Neural cell (in vitro differentiated cells): ENCODE measurements at regions not wholly inside any gene's neighbourhood (a gene's known extent, or its start where the extent isn't known, plus 50 kb on each side); places are given as distances from the start of the nearest gene placed in this dataset.

Experiments
- H2AFZ ChIP-seq: fragments of 200-600, 300-800 bp; sonication (generic), shearing (Covaris generic); 2 replicates; pipeline ENCODE4 v1.6.0; 2014; ENCODE audit warnings: low read depth, mild to moderate bottlenecking, antibody characterized with exemption, low read length, moderate library complexity
- H3F3A ChIP-seq: fragments of 200-600 bp; shearing (Covaris generic); 2 replicates; pipeline ENCODE4 v1.6.1; 2016; ENCODE audit warnings: mild to moderate bottlenecking, moderate library complexity, mixed read lengths, antibody characterized with exemption, low read length; ENCODE audit not compliant: insufficient read depth, poor library complexity, severe bottlenecking
- H3K27ac ChIP-seq: fragments of 200-600, 300-800 bp; sonication (generic), shearing (Covaris generic); 2 replicates; pipeline ENCODE4 v1.5.1; 2014; ENCODE audit warnings: mild to moderate bottlenecking, low read length, moderate library complexity
- H3K27me3 ChIP-seq: fragments of 300-800, 200-600 bp; sonication (generic), shearing (Covaris generic); 2 replicates; pipeline ENCODE4 v1.6.0; 2014; ENCODE audit warnings: mild to moderate bottlenecking, low read depth, low read length, moderate library complexity; ENCODE audit not compliant: insufficient read depth
- H3K36me3 ChIP-seq: fragments of 300-800, 200-600 bp; sonication (generic), shearing (Covaris generic); 2 replicates; pipeline ENCODE4 v1.5.1; 2014; ENCODE audit warnings: mild to moderate bottlenecking, antibody characterized with exemption, low read length, moderate library complexity; ENCODE audit not compliant: insufficient read depth
- H3K4me2 ChIP-seq: fragments of 300-800, 200-600 bp; sonication (generic), shearing (Covaris generic); 2 replicates; pipeline ENCODE4 v1.6.0; 2014; ENCODE audit warnings: mild to moderate bottlenecking, low read length
- H3K4me3 ChIP-seq: fragments of 300-800, 200-600 bp; sonication (generic), shearing (Covaris generic); 2 replicates; pipeline ENCODE4 v1.5.1; 2014; ENCODE audit warnings: mild to moderate bottlenecking, low read length, moderate library complexity
- H3K79me2 ChIP-seq: fragments of 200-600 bp; shearing (Covaris generic); replicated peaks from 2 replicates; pipeline ENCODE4 v1.6.0; 2014; ENCODE audit warnings: mild to moderate bottlenecking, low read length, moderate library complexity; ENCODE audit not compliant: insufficient read depth
- H3K9ac ChIP-seq: fragments of 300-800, 200-600 bp; sonication (generic), shearing (Covaris generic); 2 replicates; pipeline ENCODE4 v1.6.1; 2016; ENCODE audit warnings: mild to moderate bottlenecking, low read length, mixed read lengths
- H3K9me2 ChIP-seq: fragments of 200-600 bp; shearing (Covaris generic); 2 replicates; pipeline ENCODE4 v1.6.1; 2016; ENCODE audit warnings: mild to moderate bottlenecking, low read length, mixed read lengths; ENCODE audit not compliant: insufficient read depth
- H3K9me3 ChIP-seq: fragments of 200-600, 300-800 bp; sonication (generic), shearing (Covaris generic); 2 replicates; pipeline ENCODE4 v1.6.1; 2016; ENCODE audit warnings: mild to moderate bottlenecking, mixed run types, low read length, moderate library complexity, mixed read lengths
- H4K20me1 ChIP-seq: fragments of 200-600 bp; shearing (Covaris generic); 2 replicates; pipeline ENCODE4 v1.6.1; 2016; ENCODE audit warnings: mild to moderate bottlenecking, mixed run types; ENCODE audit not compliant: insufficient read depth
- CTCF ChIP-seq: fragments of 450-650 bp; IDR thresholded peaks from 2 replicates; pipeline ENCODE4 v1.5.1; 2014; ENCODE audit warnings: antibody characterized with exemption, mild to moderate bottlenecking, moderate library complexity; ENCODE audit not compliant: poor library complexity, severe bottlenecking
- EP300 ChIP-seq: fragments of 450-650 bp; conservative IDR thresholded peaks from 2 replicates; pipeline ENCODE4 v1.6.1; 2014; ENCODE audit warnings: antibody characterized with exemption, mild to moderate bottlenecking, moderate library complexity; ENCODE audit not compliant: poor library complexity, severe bottlenecking
- EZH2 ChIP-seq: fragments of 200-600, 300-800 bp; shearing (Covaris generic), sonication (generic); IDR thresholded peaks from 2 replicates; pipeline ENCODE4 v1.6.1; 2014; ENCODE audit warnings: antibody characterized with exemption, low read length, borderline replicate concordance, mild to moderate bottlenecking; ENCODE audit not compliant: insufficient read depth, poor library complexity, severe bottlenecking
- MXI1 ChIP-seq: fragments of 450-650 bp; conservative IDR thresholded peaks from 2 replicates; pipeline ENCODE4 v1.6.1; 2014; ENCODE audit warnings: antibody characterized with exemption, mild to moderate bottlenecking; ENCODE audit not compliant: poor library complexity, severe bottlenecking
- POLR2AphosphoS5 ChIP-seq: IDR thresholded peaks from 2 replicates; pipeline ENCODE4 v1.6.1; 2012
- RAD21 ChIP-seq: fragments of 450-650 bp; conservative IDR thresholded peaks from 2 replicates; pipeline ENCODE4 v1.6.1; 2014; ENCODE audit warnings: antibody characterized with exemption, mild to moderate bottlenecking, moderate library complexity
- SMC3 ChIP-seq: fragments of 450-650 bp; conservative IDR thresholded peaks from 2 replicates; pipeline ENCODE4 v1.6.1; 2014; ENCODE audit warnings: antibody characterized with exemption, mild to moderate bottlenecking, moderate library complexity; ENCODE audit not compliant: poor library complexity
- TAF1 ChIP-seq: IDR thresholded peaks from 2 replicates; pipeline ENCODE4 v1.6.1; 2012; ENCODE audit warnings: low read depth
- TF ChIP-seq, protein P1 (sequence below): IDR thresholded peaks from 2 replicates; pipeline ENCODE4 v1.6.1; 2012; ENCODE audit warnings: borderline replicate concordance

GRCh38 chr1:47688461-47689296, 250.8 kb downstream of the FOXD2 start:
- Histone ChIP-seq H3K4me2 (no peak overlapping the region), H2AFZ (no peak overlapping the region), H3K79me2 (no peaks in the 10 kb centered on the region), H3K4me3 (no peak overlapping the region), H3K9me2 (no peaks in the 10 kb centered on the region), H3K9me3 (no peaks in the 10 kb centered on the region), H3K9ac (no peak overlapping the region), H4K20me1 (no peaks in the 10 kb centered on the region), H3K27ac (no peak overlapping the region), H3K36me3 (no peaks in the 10 kb centered on the region), H3F3A (no peaks in the 10 kb centered on the region), H3K27me3 (no peaks in the 10 kb centered on the region)
- TF ChIP-seq RAD21 (no peak), EZH2 (no peak), SMC3 (no peak), CTCF (no peak), POLR2AphosphoS5 (no peak), EP300 (no peak), MXI1 (no peak), TAF1 (no peak)
- TF ChIP-seq, protein P1, sequence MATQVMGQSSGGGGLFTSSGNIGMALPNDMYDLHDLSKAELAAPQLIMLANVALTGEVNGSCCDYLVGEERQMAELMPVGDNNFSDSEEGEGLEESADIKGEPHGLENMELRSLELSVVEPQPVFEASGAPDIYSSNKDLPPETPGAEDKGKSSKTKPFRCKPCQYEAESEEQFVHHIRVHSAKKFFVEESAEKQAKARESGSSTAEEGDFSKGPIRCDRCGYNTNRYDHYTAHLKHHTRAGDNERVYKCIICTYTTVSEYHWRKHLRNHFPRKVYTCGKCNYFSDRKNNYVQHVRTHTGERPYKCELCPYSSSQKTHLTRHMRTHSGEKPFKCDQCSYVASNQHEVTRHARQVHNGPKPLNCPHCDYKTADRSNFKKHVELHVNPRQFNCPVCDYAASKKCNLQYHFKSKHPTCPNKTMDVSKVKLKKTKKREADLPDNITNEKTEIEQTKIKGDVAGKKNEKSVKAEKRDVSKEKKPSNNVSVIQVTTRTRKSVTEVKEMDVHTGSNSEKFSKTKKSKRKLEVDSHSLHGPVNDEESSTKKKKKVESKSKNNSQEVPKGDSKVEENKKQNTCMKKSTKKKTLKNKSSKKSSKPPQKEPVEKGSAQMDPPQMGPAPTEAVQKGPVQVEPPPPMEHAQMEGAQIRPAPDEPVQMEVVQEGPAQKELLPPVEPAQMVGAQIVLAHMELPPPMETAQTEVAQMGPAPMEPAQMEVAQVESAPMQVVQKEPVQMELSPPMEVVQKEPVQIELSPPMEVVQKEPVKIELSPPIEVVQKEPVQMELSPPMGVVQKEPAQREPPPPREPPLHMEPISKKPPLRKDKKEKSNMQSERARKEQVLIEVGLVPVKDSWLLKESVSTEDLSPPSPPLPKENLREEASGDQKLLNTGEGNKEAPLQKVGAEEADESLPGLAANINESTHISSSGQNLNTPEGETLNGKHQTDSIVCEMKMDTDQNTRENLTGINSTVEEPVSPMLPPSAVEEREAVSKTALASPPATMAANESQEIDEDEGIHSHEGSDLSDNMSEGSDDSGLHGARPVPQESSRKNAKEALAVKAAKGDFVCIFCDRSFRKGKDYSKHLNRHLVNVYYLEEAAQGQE: no peak

DNA sequence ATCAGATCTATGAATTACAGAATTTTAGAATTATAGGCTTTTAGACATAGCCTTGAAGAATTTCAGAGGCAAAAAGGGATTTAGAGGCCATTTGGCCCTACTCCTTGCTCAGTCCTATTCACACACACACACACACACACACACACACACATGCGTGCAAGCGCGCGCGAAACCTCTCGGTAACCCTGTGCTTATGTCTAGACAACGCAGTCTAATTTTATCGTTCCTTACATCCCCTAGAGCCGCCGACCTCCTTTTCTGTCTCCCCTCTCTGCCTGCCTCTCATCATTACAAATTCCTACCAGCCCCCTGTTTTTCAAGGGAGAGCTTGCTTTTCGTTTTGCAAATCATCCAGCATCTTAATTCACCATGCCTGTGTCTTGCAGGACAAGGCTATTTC, 252.1 kb downstream of the FOXD2 start:
- H2AFZ ChIP-seq: no peak overlapping the region
- no peaks in the 10 kb centered on the region for H3K27me3 ChIP-seq
- H3K4me2 ChIP-seq: no peak overlapping the region
- no peak overlapping the region for H3K27ac ChIP-seq
- no peaks in the 10 kb centered on the region for H3K9me2 ChIP-seq
- no peaks in the 10 kb centered on the region for H3K36me3 ChIP-seq
- H3F3A ChIP-seq: no peaks in the 10 kb centered on the region
- H3K9me3 ChIP-seq: no peaks in the 10 kb centered on the region
- H3K79me2 ChIP-seq: no peaks in the 10 kb centered on the region
- TF ChIP-seq, protein P1: no peak
- no peak for TF ChIP-seq RAD21
- no peak for TF ChIP-seq SMC3
- TF ChIP-seq TAF1: no peak
- no peak for TF ChIP-seq EZH2
- TF ChIP-seq POLR2AphosphoS5: no peak
- no peak for TF ChIP-seq MXI1
- TF ChIP-seq CTCF: no peak
- TF ChIP-seq EP300: no peak
- H3K9ac ChIP-seq: no peak overlapping the region
- H3K4me3 ChIP-seq: no peak overlapping the region
- no peaks in the 10 kb centered on the region for H4K20me1 ChIP-seq
